Skeletal muscle satellite cell (primary cell): ENCODE measurements at regions not wholly inside any gene's neighbourhood (a gene's known extent, or its start where the extent isn't known, plus 50 kb on each side); places are given as distances from the start of the nearest gene placed in this dataset.
A peak's percentile ranks its signal among the peaks of the same experiment; 100 is the strongest.
"Not testable (repeated sequence)": the region's sequence is repeated elsewhere in the genome, so short reads cannot be mapped to it uniquely, and the experiment has no call there.

Experiments
- H3K27me3 ChIP-seq: 2 replicates; pipeline ENCODE4 v1.7.0; 2013; ENCODE audit warnings: low read length; ENCODE audit not compliant: control insufficient read depth, insufficient read depth
- H3K36me3 ChIP-seq: 2 replicates; pipeline ENCODE4 v1.7.0; 2013; ENCODE audit warnings: mild to moderate bottlenecking, control low read depth, low read length; ENCODE audit not compliant: insufficient read depth
- H3K4me1 ChIP-seq: 2 replicates; pipeline ENCODE4 v1.7.0; 2013; ENCODE audit warnings: low read length; ENCODE audit not compliant: control insufficient read depth, insufficient read depth
- H3K4me2 ChIP-seq: 2 replicates; pipeline ENCODE4 v1.7.0; 2013; ENCODE audit warnings: mild to moderate bottlenecking, low read length
- H3K4me3 ChIP-seq: 2 replicates; pipeline ENCODE4 v1.7.0; 2013; ENCODE audit warnings: low read length
- H3K9ac ChIP-seq: 2 replicates; pipeline ENCODE4 v1.7.0; 2013; ENCODE audit warnings: mild to moderate bottlenecking, low read depth, low read length, moderate library complexity
- H3K9me3 ChIP-seq: replicated peaks from 2 replicates; pipeline ENCODE4 v1.7.0; 2013; ENCODE audit warnings: mild to moderate bottlenecking, control low read depth, low read length

- Histone ChIP-seq H3K9me3 (no peaks in the 10 kb centered on the region), H3K4me2 (no peak overlapping the region), H3K27me3 (no peaks in the 10 kb centered on the region), H3K36me3 (no peaks in the 10 kb centered on the region), H3K4me1 (peaks cover 8% of the 10 kb centered on the region), H3K4me3 (no peak overlapping the region), H3K9ac (no peak overlapping the region)
Observed at GRCh38 chr17:71802663-71803062, 318.2 kb upstream of the SOX9 start.

- peaks cover 8% of the 10 kb centered on the region for H3K4me1 ChIP-seq
- H3K9me3 ChIP-seq, result no peaks in the 10 kb centered on the region
- H3K4me3 ChIP-seq, result no peak overlapping the region
- no peak overlapping the region for H3K9ac ChIP-seq
- no peaks in the 10 kb centered on the region for H3K36me3 ChIP-seq
- H3K4me2 ChIP-seq, result no peak overlapping the region
- H3K27me3 ChIP-seq, result no peaks in the 10 kb centered on the region
Observed at GRCh38 chr17:71803656-71804284, 317.1 kb upstream of the SOX9 start.

DNA sequence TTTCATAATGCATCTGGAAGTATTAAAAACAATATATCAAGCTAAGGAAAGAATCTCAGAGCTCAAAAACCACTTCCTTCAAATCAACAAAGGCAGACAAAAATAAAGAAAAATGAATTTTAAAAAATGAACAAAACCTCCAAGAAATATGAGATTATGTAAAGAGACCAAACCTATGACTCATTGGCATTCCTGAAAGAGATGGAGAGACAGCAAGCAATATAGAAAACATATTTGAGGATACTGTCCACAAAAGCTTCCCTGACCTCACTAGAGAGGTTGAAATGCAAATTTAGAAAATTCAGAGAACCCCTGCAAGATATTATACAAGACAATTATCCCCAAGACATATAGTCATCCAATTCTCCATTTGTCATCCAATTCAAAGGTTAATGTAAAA is 311.3 kb upstream of the SOX9 start:
- Histone ChIP-seq H3K27me3 (no peaks in the 10 kb centered on the region), H3K4me2 (peak overlapping the region; percentile 18), H3K4me1 (peaks cover 12% of the 10 kb centered on the region), H3K9me3 (no peaks in the 10 kb centered on the region), H3K4me3 (no peak overlapping the region), H3K9ac (no peak overlapping the region), H3K36me3 (no peaks in the 10 kb centered on the region)

- H3K4me1 ChIP-seq, result peaks cover 12% of the 10 kb centered on the region
- H3K27me3 ChIP-seq, H3K9me3 ChIP-seq, H3K4me3 ChIP-seq, H3K4me2 ChIP-seq, H3K36me3 ChIP-seq, H3K9ac ChIP-seq: not testable (repeated sequence)
Observed at GRCh38 chr17:71813861-71814260, 307.0 kb upstream of the SOX9 start.

- Histone ChIP-seq H3K9ac (no peak overlapping the region), H3K4me3 (no peak overlapping the region), H3K36me3 (no peaks in the 10 kb centered on the region), H3K9me3 (no peaks in the 10 kb centered on the region), H3K4me2 (no peak overlapping the region), H3K27me3 (no peaks in the 10 kb centered on the region), H3K4me1 (no peaks in the 10 kb centered on the region)
Observed at GRCh38 chr17:71821511-71821910, 299.3 kb upstream of the SOX9 start.

DNA sequence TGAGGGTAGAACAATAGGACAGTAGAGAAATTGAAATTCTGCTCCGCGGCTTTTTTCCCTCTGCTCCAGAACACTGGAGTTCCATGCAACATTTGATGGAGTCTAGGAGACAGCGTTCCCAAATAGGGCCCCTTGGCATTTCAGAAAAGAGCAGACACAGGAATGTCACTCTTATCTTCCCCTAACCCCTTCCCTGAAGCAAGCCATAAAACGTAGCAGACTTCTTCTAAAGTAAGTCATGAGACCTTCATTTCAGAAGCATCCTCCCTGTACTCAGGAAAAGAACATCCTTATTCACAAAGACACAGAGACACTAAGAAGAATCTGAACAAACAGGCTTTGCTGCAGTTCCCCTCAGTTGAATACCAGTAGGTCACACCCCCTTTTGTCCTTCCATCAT is 296.1 kb upstream of the SOX9 start:
- H3K4me2 ChIP-seq, result no peak overlapping the region
- H3K36me3 ChIP-seq, result no peaks in the 10 kb centered on the region
- H3K27me3 ChIP-seq, result peaks cover 5% of the 10 kb centered on the region
- H3K4me3 ChIP-seq, result no peak overlapping the region
- no peak overlapping the region for H3K9ac ChIP-seq
- H3K4me1 ChIP-seq, result no peaks in the 10 kb centered on the region
- H3K9me3 ChIP-seq, result no peaks in the 10 kb centered on the region

DNA sequence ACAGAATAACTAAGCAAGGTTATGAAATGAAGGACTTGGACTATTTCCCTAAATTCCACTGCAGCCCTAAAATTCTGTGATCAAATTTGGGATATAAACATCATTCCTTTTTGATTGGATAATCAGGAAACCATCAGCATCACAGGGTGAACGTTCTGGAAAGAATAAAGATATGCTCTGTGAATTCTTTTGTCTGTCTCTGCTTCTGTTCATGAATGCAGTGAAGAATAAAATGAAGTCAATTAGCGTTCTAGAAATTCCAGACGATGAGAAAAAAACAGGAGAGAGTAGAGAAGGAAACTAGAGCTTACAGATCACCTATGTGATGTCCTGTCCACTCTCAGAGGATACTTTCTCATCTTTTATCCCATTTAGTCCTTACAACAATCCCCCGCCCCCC is 295.1 kb upstream of the SOX9 start:
- Histone ChIP-seq H3K4me1 (no peaks in the 10 kb centered on the region), H3K9ac (no peak overlapping the region), H3K4me3 (no peak overlapping the region), H3K36me3 (no peaks in the 10 kb centered on the region), H3K4me2 (no peak overlapping the region), H3K9me3 (no peaks in the 10 kb centered on the region), H3K27me3 (peaks cover 10% of the 10 kb centered on the region)

DNA sequence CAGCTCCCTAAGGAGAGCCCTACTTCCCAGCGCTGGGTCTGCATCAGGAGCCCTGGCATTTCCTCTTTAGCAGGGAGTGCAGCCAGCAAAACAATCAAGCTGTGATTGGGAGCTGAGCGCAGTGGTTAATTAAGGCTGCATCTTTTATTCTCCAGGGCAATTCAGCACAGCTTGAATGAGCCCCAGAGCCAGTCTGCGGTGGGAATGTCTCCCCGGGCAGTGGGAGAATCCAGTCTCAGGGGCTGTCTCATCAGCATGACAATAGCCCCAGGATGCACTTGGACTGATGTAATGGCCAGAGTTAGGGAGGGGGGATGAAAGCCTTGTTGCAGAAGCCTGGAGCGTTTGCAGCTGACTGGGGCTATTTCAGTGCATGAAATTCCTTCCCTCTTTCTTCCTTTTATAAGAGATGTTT is 292.6 kb upstream of the SOX9 start:
- Histone ChIP-seq H3K9me3 (no peaks in the 10 kb centered on the region), H3K27me3 (peaks cover 15% of the 10 kb centered on the region), H3K4me1 (no peaks in the 10 kb centered on the region), H3K4me3 (no peak overlapping the region), H3K36me3 (no peaks in the 10 kb centered on the region), H3K4me2 (no peak overlapping the region), H3K9ac (no peak overlapping the region)

DNA sequence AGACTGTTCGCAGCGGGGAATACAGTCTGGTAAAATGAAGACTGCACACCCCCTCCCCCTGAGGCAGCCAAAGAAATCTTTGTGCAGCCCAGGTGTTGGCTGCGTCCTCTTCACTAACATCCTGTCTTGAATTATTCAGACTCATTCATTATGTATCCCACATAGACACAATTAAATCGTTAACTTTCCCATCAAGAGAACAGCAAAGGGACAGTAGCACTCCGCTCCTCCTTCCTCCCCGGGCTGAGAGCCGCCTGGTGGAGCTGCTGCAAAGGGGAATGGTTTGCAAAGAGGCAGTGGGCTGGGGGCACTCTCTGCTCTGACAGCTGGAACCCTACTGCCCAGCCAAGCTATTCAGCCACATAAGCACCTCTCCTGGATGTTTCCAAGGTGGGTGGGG is 290.0 kb upstream of the SOX9 start:
- Histone ChIP-seq H3K4me1 (no peaks in the 10 kb centered on the region), H3K36me3 (no peaks in the 10 kb centered on the region), H3K27me3 (peaks cover 15% of the 10 kb centered on the region), H3K9me3 (no peaks in the 10 kb centered on the region), H3K4me2 (no peak overlapping the region), H3K4me3 (no peak overlapping the region), H3K9ac (no peak overlapping the region)

- Histone ChIP-seq H3K4me1 (no peaks in the 10 kb centered on the region), H3K27me3 (no peaks in the 10 kb centered on the region), H3K9me3 (no peaks in the 10 kb centered on the region), H3K9ac (no peak overlapping the region), H3K4me2 (no peak overlapping the region), H3K36me3 (no peaks in the 10 kb centered on the region), H3K4me3 (no peak overlapping the region)
Observed at GRCh38 chr17:71842986-71843385, 277.8 kb upstream of the SOX9 start.

DNA sequence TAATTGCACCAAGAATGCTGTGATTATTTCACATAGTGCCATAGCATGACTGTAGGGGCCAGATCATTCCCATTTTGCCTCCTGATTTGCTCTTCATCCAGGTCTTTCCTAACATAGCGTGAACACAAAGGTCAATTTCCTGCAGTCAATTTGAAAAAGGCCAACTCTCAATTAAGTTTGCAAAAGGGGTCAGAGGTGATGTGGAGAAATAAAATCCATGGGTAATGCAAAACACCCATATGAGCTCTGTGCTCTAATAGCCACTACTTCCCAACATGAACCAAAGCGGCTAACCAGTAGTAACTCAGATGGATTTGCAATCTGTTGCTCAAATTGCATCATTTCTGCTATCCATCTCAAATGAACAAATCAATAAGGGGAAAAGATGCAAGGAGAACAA is 275.5 kb upstream of the SOX9 start:
- Histone ChIP-seq H3K4me3 (no peak overlapping the region), H3K4me2 (no peak overlapping the region), H3K9ac (no peak overlapping the region), H3K36me3 (no peaks in the 10 kb centered on the region), H3K9me3 (no peaks in the 10 kb centered on the region), H3K27me3 (no peaks in the 10 kb centered on the region), H3K4me1 (no peaks in the 10 kb centered on the region)

DNA sequence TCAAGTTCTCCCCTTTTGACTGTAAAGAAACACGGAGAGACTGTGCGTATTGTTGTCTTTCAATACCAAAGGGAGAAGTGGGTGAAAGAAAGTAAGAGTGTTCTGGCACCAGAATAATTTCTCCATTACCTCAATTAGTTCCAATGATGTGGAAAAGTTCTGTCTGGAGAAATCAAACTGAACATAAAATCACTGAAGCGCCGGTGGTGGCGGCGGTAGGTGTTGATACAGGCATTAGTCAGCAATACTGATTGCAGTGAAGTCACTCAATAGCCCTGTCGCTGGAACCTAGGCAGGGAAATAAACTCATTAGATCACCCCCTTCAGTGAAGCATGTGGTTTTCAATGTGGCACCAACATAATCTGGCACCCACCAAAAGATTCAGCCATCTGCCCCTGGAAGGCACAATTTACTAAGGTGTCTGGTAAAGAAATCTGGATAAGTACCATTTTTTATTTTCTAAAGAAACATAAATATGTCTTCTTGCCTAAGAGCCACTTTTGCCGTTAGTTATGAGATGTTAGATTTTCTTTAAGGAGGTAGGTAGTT is 274.2 kb upstream of the SOX9 start:
- Histone ChIP-seq H3K4me1 (no peaks in the 10 kb centered on the region), H3K9ac (no peak overlapping the region), H3K27me3 (no peaks in the 10 kb centered on the region), H3K36me3 (no peaks in the 10 kb centered on the region), H3K4me2 (no peak overlapping the region), H3K4me3 (no peak overlapping the region), H3K9me3 (no peaks in the 10 kb centered on the region)
